ENCODE measurements at regions not wholly inside any gene's neighbourhood (a gene's known extent, or its start where the extent isn't known, plus 50 kb on each side); places are given as distances from the start of the nearest gene placed in this dataset.

- DNase-seq = no peak
- TF ChIP-seq POLR2A (IDR thresholded peaks at IDR 0.05) = no peak
- no peak for TF ChIP-seq CTCF (IDR thresholded peaks at IDR 0.05)
- Histone ChIP-seq H3K4me1 (replicated peaks in 1 of 2) (no peaks in the 10 kb centered on the region), H3K4me3 (no peak overlapping the region), H3K36me3 (replicated peaks in 1 of 2) (no peaks in the 10 kb centered on the region), H3K27ac (no peak overlapping the region), H3K27me3 (no peaks in the 10 kb centered on the region), H3K9me3 (replicated peaks in 1 of 3) (no peaks in the 10 kb centered on the region)
- intact Hi-C loops (cut with DNase I) = no loop called here
Measured at GRCh38 chrX:80223982-80224579, 196.2 kb upstream of the TENT5D start.

GRCh38 chrX:80229626-80230025, 190.6 kb upstream of the TENT5D start:
- H3K4me1 ChIP-seq (replicated peaks in 1 of 2) = no peaks in the 10 kb centered on the region
- intact Hi-C loops (cut with DNase I) = no loop called here
- H3K27ac ChIP-seq = no peak overlapping the region
- 40 to 93% (median 63%) methylated on average over 2 of the region's 2 CpGs for WGBS, 4 donors
- TF ChIP-seq CTCF (IDR thresholded peaks at IDR 0.05) = no peak
- DNase-seq = no peak
- no peaks in the 10 kb centered on the region for H3K27me3 ChIP-seq
- no peak overlapping the region for H3K4me3 ChIP-seq
- H3K9me3 ChIP-seq (replicated peaks in 1 of 3) = no peaks in the 10 kb centered on the region
- H3K36me3 ChIP-seq (replicated peaks in 1 of 2) = no peaks in the 10 kb centered on the region

GRCh38 chrX:80237072-80237471, 183.2 kb upstream of the TENT5D start:
- intact Hi-C loops (cut with DNase I) = no loop called here
- Histone ChIP-seq H3K27me3 (no peaks in the 10 kb centered on the region), H3K4me3 (no peak overlapping the region), H3K9me3 (replicated peaks in 1 of 3) (no peaks in the 10 kb centered on the region), H3K36me3 (replicated peaks in 1 of 2) (no peaks in the 10 kb centered on the region), H3K4me1 (replicated peaks in 1 of 2) (no peaks in the 10 kb centered on the region), H3K27ac (no peak overlapping the region)
- no peak for DNase-seq
- 55 to 75% (median 60%) methylated on average over 5 of the region's 5 CpGs for WGBS, 4 donors
- no peak for TF ChIP-seq POLR2A (IDR thresholded peaks at IDR 0.05)
- TF ChIP-seq CTCF (IDR thresholded peaks at IDR 0.05) = peak in 1 of 6 experiments; percentile 6

DNA sequence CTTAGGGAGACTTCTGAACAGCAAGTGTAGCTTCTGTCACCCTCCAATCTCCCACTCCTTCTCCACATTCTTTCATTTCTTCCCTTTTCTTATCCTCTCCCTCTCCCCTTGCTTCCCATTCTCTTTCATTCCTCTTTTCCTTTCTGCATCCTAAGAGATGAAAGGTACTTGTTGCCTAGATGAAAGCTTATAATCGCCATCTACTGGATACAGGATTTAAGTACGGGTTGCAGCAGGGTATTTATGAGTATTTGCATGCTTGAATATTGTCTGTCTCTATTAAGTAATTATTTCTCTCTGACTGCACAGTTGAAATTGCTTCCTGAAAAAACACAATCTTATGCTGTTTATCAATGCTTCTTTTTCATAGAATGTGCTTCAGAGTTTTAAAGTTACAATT, 174.0 kb upstream of the TENT5D start:
- TF ChIP-seq POLR2A (IDR thresholded peaks at IDR 0.05) = no peak
- no peak for DNase-seq
- Histone ChIP-seq H3K36me3 (replicated peaks in 1 of 2) (no peaks in the 10 kb centered on the region), H3K4me1 (replicated peaks in 1 of 2) (no peaks in the 10 kb centered on the region), H3K4me3 (no peak overlapping the region), H3K27ac (no peak overlapping the region), H3K9me3 (replicated peaks in 1 of 3) (no peaks in the 10 kb centered on the region), H3K27me3 (no peaks in the 10 kb centered on the region)
- WGBS, 4 donors = 33 to 52% (median 45%) methylated on average over 2 of the region's 2 CpGs
- intact Hi-C loops (cut with DNase I) = no loop called here

- no peaks in the 10 kb centered on the region for H3K27me3 ChIP-seq
- H3K9me3 ChIP-seq (replicated peaks in 1 of 3) = no peaks in the 10 kb centered on the region
- no peaks in the 10 kb centered on the region for H3K36me3 ChIP-seq (replicated peaks in 1 of 2)
- no peak overlapping the region for H3K4me3 ChIP-seq
- no peak for TF ChIP-seq CTCF (IDR thresholded peaks at IDR 0.05)
- TF ChIP-seq POLR2A (IDR thresholded peaks at IDR 0.05) = no peak
- H3K27ac ChIP-seq = no peak overlapping the region
- WGBS, 4 donors = 72 to 100% (median 81%) methylated on average over 4 of the region's 4 CpGs
- intact Hi-C loops (cut with DNase I) = no loop called here
- DNase-seq = no peak
- no peaks in the 10 kb centered on the region for H3K4me1 ChIP-seq (replicated peaks in 1 of 2)
Measured at GRCh38 chrX:80266287-80266686, 154.0 kb upstream of the TENT5D start.
